H1 (cell line): ENCODE measurements at regions not wholly inside any gene's neighbourhood (a gene's known extent, or its start where the extent isn't known, plus 50 kb on each side); places are given as distances from the start of the nearest gene placed in this dataset.
A peak's percentile ranks its signal among the peaks of the same experiment; 100 is the strongest.

Source experiments
- ASH2L ChIP-seq: fragments of 200-600, 300-600 bp; sonication (generic); IDR thresholded peaks from one replicate; pipeline ENCODE4 v1.7.1; 2017; ENCODE audit warnings: low read length
- ATF2 ChIP-seq: IDR thresholded peaks from 2 replicates; pipeline ENCODE4 v1.6.1; 2012; ENCODE audit warnings: low read length, inconsistent platforms
- CTCF ChIP-seq, 3 experiments: IDR thresholded peaks; 1 replicate in 2 of 3; 2 replicates in 1 of 3; pipeline versions ENCODE4 v1.5.1 to v1.6.1; 2011; ENCODE audit warnings: low read length in 3 of 3, mild to moderate bottlenecking in 3 of 3, inconsistent platforms in 2 of 3, low read depth in 1 of 3, moderate library complexity in 1 of 3; ENCODE audit not compliant: insufficient read depth in 1 of 3; ENCODE audit errors: control extremely low read depth in 1 of 3
- EP300 ChIP-seq, 2 experiments: IDR thresholded peaks; 1 replicate in 1 of 2; 2 replicates in 1 of 2; pipeline ENCODE4 v1.6.1; 2011 to 2012; ENCODE audit warnings: low read depth in 2 of 2, low read length in 2 of 2, mild to moderate bottlenecking in 2 of 2, borderline replicate concordance in 1 of 2, inconsistent platforms in 1 of 2, moderate library complexity in 1 of 2
- EZH2 ChIP-seq: fragments of 200-600 bp; sonication (generic); IDR thresholded peaks from 2 replicates; pipeline ENCODE4 v1.7.1; 2012; ENCODE audit warnings: low read depth, mild to moderate bottlenecking, moderate library complexity, low read length, inconsistent platforms; ENCODE audit not compliant: severe bottlenecking
- HDAC6 ChIP-seq: IDR thresholded peaks from one replicate; pipeline ENCODE4 v1.7.1; 2012; ENCODE audit warnings: low read depth, mild to moderate bottlenecking, inconsistent platforms, low read length, moderate library complexity
- JUN ChIP-seq: IDR thresholded peaks from 2 replicates; pipeline ENCODE4 v1.6.1; 2011; ENCODE audit warnings: low read depth, mild to moderate bottlenecking, improper control_type of control experiment, low read length
- KDM1A ChIP-seq: fragments of 200-600, 300-600 bp; sonication (generic); IDR thresholded peaks from 2 replicates; pipeline ENCODE4 v1.7.1; 2016; ENCODE audit warnings: mild to moderate bottlenecking, low read length, borderline replicate concordance
- POLR2A ChIP-seq, 2 experiments: IDR thresholded peaks; 1 replicate in 1 of 2; 2 replicates in 1 of 2; pipeline ENCODE4 v1.6.1; 2011; ENCODE audit warnings: low read depth in 2 of 2, low read length in 2 of 2, mild to moderate bottlenecking in 2 of 2; ENCODE audit errors: control extremely low read depth in 1 of 2
- RXRA ChIP-seq: IDR thresholded peaks from 2 replicates; pipeline ENCODE4 v1.6.1; 2011; ENCODE audit warnings: low read depth, mild to moderate bottlenecking, low read length, moderate library complexity; ENCODE audit not compliant: insufficient read depth
- SIN3A ChIP-seq, 2 experiments: IDR thresholded peaks in 1 of 2; conservative IDR thresholded peaks in 1 of 2; 2 replicates each; pipeline ENCODE4 v1.6.1; 2011 to 2012; ENCODE audit warnings: low read length in 2 of 2, improper control_type of control experiment in 1 of 2, low read depth in 1 of 2, mild to moderate bottlenecking in 1 of 2
- SP1 ChIP-seq: IDR thresholded peaks from 2 replicates; pipeline ENCODE4 v1.6.1; 2011; ENCODE audit warnings: low read depth, low read length
- TCF12 ChIP-seq: IDR thresholded peaks from 2 replicates; pipeline ENCODE4 v1.6.1; 2011; ENCODE audit warnings: low read depth, mild to moderate bottlenecking, low read length
- ZNF274 ChIP-seq: IDR thresholded peaks from 2 replicates; pipeline ENCODE4 v1.7.0; 2012; ENCODE audit warnings: low read length, borderline replicate concordance; ENCODE audit errors: extremely low read depth

GRCh38 chr2:77977471-77978063, 455.4 kb upstream of the LRRTM4 start:
- TF ChIP-seq POLR2A (IDR thresholded peaks at IDR 0.05; ENCODE audit: control extremely low read depth in 1 of 2, low read depth in 2 of 2, low read length in 2 of 2) (no peak), ASH2L (no peak), HDAC6 (no peak), CTCF (IDR thresholded peaks at IDR 0.05; ENCODE audit: control extremely low read depth in 1 of 3, insufficient read depth in 1 of 3, low read depth in 1 of 3, low read length in 3 of 3) (peak in 1 of 3 experiments; percentile 42; a peak in 1 of 4 replicates), EZH2 (no peak), JUN (no peak), RXRA (no peak), EP300 (IDR thresholded peaks at IDR 0.05; ENCODE audit: borderline replicate concordance in 1 of 2, low read depth in 2 of 2, low read length in 2 of 2) (no peak), ZNF274 (no peak), SP1 (no peak), KDM1A (no peak), TCF12 (no peak), SIN3A (conservative IDR thresholded peaks at IDR 0.05 in 1 of 2, IDR thresholded peaks at IDR 0.05 in 1 of 2; ENCODE audit: low read depth in 1 of 2, low read length in 2 of 2) (no peak), ATF2 (no peak)
